Astrocyte (in vitro differentiated cells and primary cell): ENCODE measurements at regions not wholly inside any gene's neighbourhood (a gene's known extent, or its start where the extent isn't known, plus 50 kb on each side); places are given as distances from the start of the nearest gene placed in this dataset.

Experiments
- DNase-seq: peaks from one replicate; pipeline ENCODE4 v3.0.0-alpha.2; 2010; ENCODE audit warnings: low read depth
- FAIRE-seq: peaks from 2 replicates; lab custom pipeline; 2011; peaks lifted over from hg19 to GRCh38; lab: Jason Lieb, UNC
- H2AFZ ChIP-seq: 2 replicates; pipeline ENCODE4 v1.6.0; 2012; ENCODE audit warnings: low read depth, low read length, inconsistent platforms
- H3K27ac ChIP-seq: 2 replicates; pipeline ENCODE4 v1.5.1; 2011; ENCODE audit warnings: low read depth, low read length, inconsistent platforms
- H3K27me3 ChIP-seq: 2 replicates; pipeline ENCODE4 v1.6.0; 2011; ENCODE audit warnings: low read length, inconsistent platforms; ENCODE audit not compliant: insufficient read depth
- H3K36me3 ChIP-seq: 2 replicates; pipeline ENCODE4 v1.5.1; 2011; ENCODE audit warnings: low read length, inconsistent platforms; ENCODE audit not compliant: insufficient read depth
- H3K4me1 ChIP-seq: 2 replicates; pipeline ENCODE4 v1.5.1; 2011; ENCODE audit warnings: low read length, inconsistent platforms; ENCODE audit not compliant: insufficient read depth
- H3K4me2 ChIP-seq: 2 replicates; pipeline ENCODE4 v1.6.0; 2012; ENCODE audit warnings: low read length, inconsistent platforms
- H3K4me3 ChIP-seq: 2 replicates; pipeline ENCODE4 v1.5.1; 2011; ENCODE audit warnings: low read depth, mild to moderate bottlenecking, low read length, inconsistent platforms; ENCODE audit not compliant: insufficient read depth
- H3K79me2 ChIP-seq: 2 replicates; pipeline ENCODE4 v1.6.0; 2012; ENCODE audit warnings: mild to moderate bottlenecking, low read length, inconsistent platforms; ENCODE audit not compliant: insufficient read depth
- H3K9ac ChIP-seq: 2 replicates; pipeline ENCODE4 v1.6.0; 2012; ENCODE audit warnings: mild to moderate bottlenecking, low read length, inconsistent platforms
- H3K9me3 ChIP-seq: 2 replicates; pipeline ENCODE4 v1.5.1; 2012; ENCODE audit warnings: low read depth, mild to moderate bottlenecking, low read length, inconsistent platforms; ENCODE audit not compliant: insufficient read depth
- H4K20me1 ChIP-seq: 2 replicates; pipeline ENCODE4 v1.6.0; 2012; ENCODE audit warnings: low read length, inconsistent platforms; ENCODE audit not compliant: insufficient read depth
- H3K27ac Mint-ChIP-seq: one replicate; pipeline ENCODE4 v1.8.0; 2021; ENCODE audit warnings: mild to moderate bottlenecking, mixed read lengths; ENCODE audit not compliant: unreplicated experiment
- H3K27me3 Mint-ChIP-seq: one replicate; pipeline ENCODE4 v1.8.0; 2021; ENCODE audit warnings: low read depth, mixed read lengths; ENCODE audit not compliant: unreplicated experiment
- H3K36me3 Mint-ChIP-seq: one replicate; pipeline ENCODE4 v1.8.0; 2021; ENCODE audit warnings: low read depth, mixed read lengths; ENCODE audit not compliant: unreplicated experiment
- H3K4me1 Mint-ChIP-seq: one replicate; pipeline ENCODE4 v1.8.0; 2021; ENCODE audit warnings: low read depth, mixed read lengths; ENCODE audit not compliant: unreplicated experiment
- H3K4me3 Mint-ChIP-seq: one replicate; pipeline ENCODE4 v1.8.0; 2021; ENCODE audit warnings: mild to moderate bottlenecking, moderate library complexity, mixed read lengths; ENCODE audit not compliant: unreplicated experiment
- H3K9me3 Mint-ChIP-seq: one replicate; pipeline ENCODE4 v1.8.0; 2021; ENCODE audit warnings: mild to moderate bottlenecking, mixed read lengths; ENCODE audit not compliant: unreplicated experiment
- CTCF ChIP-seq: IDR thresholded peaks from 2 replicates; pipeline ENCODE4 v1.5.1; 2011; ENCODE audit warnings: low read depth, mild to moderate bottlenecking, inconsistent platforms, low read length, moderate library complexity; ENCODE audit not compliant: insufficient read depth
- EZH2 ChIP-seq: IDR thresholded peaks from 2 replicates; pipeline ENCODE4 v1.6.1; 2012; ENCODE audit warnings: mild to moderate bottlenecking, low read length, inconsistent platforms; ENCODE audit not compliant: insufficient read depth

DNA sequence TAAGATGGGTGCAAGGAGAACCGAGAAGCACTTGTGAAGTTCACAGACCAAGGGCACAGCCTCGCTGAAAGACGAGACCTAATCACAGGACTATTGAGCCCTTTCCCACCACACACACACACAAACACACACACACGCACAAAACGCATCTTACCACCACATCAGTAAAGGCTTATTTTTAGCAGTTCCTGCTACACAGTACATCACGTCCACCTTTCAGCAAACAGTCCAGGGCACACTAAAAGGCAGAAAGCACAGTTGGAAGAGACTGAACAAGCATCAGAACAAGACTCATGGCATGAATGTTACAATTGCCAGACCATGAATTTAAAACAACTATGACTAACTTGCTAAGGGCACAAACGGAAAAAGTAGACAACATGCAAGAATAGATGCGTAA, 83.6 kb upstream of the MAPK10 start:
- Histone ChIP-seq H3K79me2 (no peaks in the 10 kb centered on the region), H3K27me3 (no peaks in the 10 kb centered on the region), H3K36me3 (no peaks in the 10 kb centered on the region), H4K20me1 (no peaks in the 10 kb centered on the region), H3K4me1 (no peaks in the 10 kb centered on the region), H2AFZ (peak overlapping the region; percentile 29), H3K9me3 (no peaks in the 10 kb centered on the region), H3K9ac (no peak overlapping the region), H3K4me3 (no peak overlapping the region), H3K4me2 (no peak overlapping the region), H3K27ac (no peak overlapping the region)
- no peaks in the 10 kb centered on the region for H3K27me3 Mint-ChIP-seq
- no peaks in the 10 kb centered on the region for H3K9me3 Mint-ChIP-seq
- H3K4me1 Mint-ChIP-seq: peaks cover 12% of the 10 kb centered on the region
- no peaks in the 10 kb centered on the region for H3K36me3 Mint-ChIP-seq
- H3K27ac Mint-ChIP-seq: no peak overlapping the region
- H3K4me3 Mint-ChIP-seq: no peak overlapping the region
- TF ChIP-seq EZH2: no peak
- no peak for TF ChIP-seq CTCF
- FAIRE-seq (no peak), DNase-seq (no peak)

DNA sequence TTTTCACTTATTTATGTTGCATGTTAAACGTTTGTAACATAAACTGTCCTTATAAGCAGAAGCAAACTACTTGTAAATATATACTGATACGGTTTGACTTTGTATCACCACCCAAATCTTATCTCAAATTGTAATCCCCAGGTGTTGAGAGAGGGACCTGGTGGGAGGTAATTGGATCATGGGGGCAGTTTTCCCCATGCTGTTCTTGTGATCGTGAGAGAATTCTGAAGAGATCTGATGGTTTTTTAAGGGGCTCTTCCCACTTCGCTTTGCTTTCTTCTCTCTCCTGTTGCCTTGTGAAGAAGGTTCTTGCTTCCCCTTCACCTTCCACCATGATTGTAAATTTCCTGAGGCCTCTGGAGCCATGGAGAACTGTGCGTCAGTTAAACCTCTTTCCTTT, 87.1 kb upstream of the MAPK10 start:
- H3K9me3 Mint-ChIP-seq: peaks cover 7% of the 10 kb centered on the region
- no peaks in the 10 kb centered on the region for H3K27me3 ChIP-seq

More for the DNA sequence above, 87.1 kb upstream of the MAPK10 start:
- FAIRE-seq: no peak
- Mint-ChIP-seq H3K36me3 (no peaks in the 10 kb centered on the region), H3K27me3 (no peaks in the 10 kb centered on the region), H3K4me1 (peaks cover 11% of the 10 kb centered on the region), H3K4me3 (no peak overlapping the region), H3K27ac (no peak overlapping the region)
- Histone ChIP-seq H2AFZ (no peak overlapping the region), H3K36me3 (no peaks in the 10 kb centered on the region), H3K4me2 (no peak overlapping the region), H4K20me1 (no peaks in the 10 kb centered on the region), H3K9me3 (no peaks in the 10 kb centered on the region), H3K4me3 (no peak overlapping the region), H3K9ac (no peak overlapping the region), H3K4me1 (no peaks in the 10 kb centered on the region), H3K79me2 (no peaks in the 10 kb centered on the region), H3K27ac (no peak overlapping the region)
- TF ChIP-seq EZH2 (no peak), CTCF (no peak)
- no peak for DNase-seq
